NCI-H82 treated with DMSO at 0.1 percent for 48 hours (cell line): ENCODE measurements at regions not wholly inside any gene's neighbourhood (a gene's known extent, or its start where the extent isn't known, plus 50 kb on each side); places are given as distances from the start of the nearest gene placed in this dataset.

ENCODE experiments used
- DNase-seq: peaks from one replicate; lab custom pipeline; 2025; ENCODE audit not compliant: unreplicated experiment; lab: John Stamatoyannopoulos, UW

DNA sequence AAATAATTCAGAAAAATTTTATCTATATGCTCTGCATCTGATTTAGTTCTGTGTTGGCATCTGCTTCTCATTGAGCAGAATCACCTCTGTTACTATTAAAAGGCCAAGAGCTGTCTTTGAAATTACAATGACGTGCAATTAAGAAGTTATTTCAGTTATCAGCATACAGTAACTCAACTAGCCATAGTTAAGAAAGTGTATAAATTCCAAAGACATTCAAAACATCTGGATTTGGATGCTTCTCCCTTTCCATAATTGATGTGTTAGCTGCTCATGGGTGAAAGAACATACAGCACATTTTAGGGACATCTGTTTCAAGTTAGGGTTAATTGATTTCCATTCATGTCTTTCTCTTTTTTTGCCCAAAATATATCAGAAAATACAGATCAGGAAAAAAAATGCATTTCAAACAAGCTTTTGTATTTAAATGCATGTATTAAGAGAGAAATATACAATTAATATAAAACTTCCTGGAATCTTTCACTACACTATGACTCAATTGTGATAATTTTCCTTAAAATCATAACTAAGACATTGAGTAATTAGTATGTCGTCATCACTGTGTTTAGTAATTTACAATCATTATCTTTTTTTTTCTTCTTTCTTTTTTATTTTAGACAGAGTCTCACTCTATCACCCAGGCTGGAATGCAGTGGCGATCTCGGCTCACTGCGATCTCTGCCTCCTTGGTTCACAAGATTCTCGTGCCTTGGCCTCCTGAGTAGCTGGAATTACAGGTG lies 82.7 kb upstream of the MBNL1 start:
- DNase-seq = no peak

GRCh38 chr3:152190636-152191183 lies 78.0 kb upstream of the MBNL1 start:
- no peak for DNase-seq

DNA sequence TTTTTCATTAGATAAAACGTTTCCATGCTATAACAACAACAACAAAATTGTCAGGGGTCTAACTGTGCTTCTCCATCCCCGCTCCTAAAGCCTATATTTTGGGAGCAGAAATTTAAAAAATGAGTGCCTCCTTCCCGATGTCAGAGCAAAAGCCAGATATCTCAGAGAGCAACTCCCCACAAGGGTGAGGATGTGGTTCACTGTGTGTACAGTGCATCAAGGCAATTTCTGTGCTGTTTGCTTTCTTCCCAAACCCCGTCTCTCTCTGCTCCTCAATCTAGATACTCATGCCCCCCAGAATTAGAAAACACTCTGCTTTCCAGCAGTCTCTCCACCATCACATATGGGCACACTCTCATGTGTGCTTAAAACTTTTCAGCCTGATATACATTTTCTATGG lies 76.7 kb upstream of the MBNL1 start:
- no peak for DNase-seq

- no peak for DNase-seq
Measured at GRCh38 chr3:152192936-152193672, 75.6 kb upstream of the MBNL1 start.

GRCh38 chr3:152193673-152194267 lies 75.0 kb upstream of the MBNL1 start:
- DNase-seq = no peak

DNA sequence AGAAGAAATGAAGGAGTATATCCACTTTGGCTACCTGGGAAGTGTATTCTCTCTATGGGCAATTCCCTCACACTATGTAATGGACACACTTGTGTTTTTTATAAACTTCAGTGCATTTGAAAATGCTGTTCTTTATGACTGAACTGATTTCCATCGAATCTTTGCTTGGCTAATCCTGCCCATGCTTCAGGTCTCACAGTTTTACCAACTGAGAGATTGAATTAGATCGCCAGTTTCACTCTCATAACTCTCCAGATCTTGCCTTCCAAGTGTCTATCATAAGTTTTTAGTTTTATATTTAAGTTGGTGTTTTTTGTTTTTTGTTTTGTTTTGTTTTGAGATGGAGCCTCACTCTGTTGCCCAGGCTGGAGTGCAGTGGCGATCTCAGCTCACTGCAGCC lies 73.5 kb upstream of the MBNL1 start:
- no peak for DNase-seq

DNA sequence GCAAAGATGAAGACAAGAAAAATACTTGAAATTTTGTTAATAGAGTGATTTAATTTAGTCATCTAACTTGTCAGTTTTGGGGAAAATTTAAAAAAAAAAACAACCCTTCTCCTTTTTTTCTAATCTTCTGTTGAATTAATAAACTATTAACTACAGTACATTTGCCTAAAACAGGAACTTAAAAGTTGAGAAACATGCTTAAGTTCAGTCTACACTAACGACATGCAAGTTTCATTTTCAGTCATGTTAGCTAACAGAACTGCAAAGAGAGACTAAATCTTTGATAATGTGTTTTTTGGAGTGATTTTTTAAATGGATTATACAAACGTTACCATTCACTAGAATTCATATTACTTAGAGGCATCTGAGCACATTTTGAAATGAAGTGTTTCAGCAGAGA lies 71.9 kb upstream of the MBNL1 start:
- no peak for DNase-seq

- no peak for DNase-seq
Measured at GRCh38 chr3:152197451-152197850, 71.3 kb upstream of the MBNL1 start.

DNA sequence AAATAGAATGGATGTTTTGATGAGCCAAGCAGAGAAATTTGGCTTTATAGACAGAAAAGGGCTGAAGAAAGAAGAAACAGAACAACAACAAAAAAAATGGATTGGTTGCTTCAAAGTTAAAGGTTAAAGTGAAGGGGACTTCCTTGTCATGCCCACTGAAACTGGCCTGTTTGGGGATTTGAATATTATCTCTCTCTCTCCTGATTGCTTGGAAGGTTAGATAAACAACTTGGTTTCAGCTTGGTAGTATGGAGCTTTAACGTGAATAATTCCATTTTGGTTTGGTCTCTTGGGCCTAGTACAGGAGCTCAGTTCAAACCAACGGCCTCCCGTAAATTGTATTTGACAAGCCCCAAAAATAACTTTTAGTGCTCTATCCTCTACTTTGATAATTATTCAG lies 70.8 kb upstream of the MBNL1 start:
- DNase-seq = no peak

- no peak for DNase-seq
Measured at GRCh38 chr3:152198665-152199064, 70.1 kb upstream of the MBNL1 start.

DNA sequence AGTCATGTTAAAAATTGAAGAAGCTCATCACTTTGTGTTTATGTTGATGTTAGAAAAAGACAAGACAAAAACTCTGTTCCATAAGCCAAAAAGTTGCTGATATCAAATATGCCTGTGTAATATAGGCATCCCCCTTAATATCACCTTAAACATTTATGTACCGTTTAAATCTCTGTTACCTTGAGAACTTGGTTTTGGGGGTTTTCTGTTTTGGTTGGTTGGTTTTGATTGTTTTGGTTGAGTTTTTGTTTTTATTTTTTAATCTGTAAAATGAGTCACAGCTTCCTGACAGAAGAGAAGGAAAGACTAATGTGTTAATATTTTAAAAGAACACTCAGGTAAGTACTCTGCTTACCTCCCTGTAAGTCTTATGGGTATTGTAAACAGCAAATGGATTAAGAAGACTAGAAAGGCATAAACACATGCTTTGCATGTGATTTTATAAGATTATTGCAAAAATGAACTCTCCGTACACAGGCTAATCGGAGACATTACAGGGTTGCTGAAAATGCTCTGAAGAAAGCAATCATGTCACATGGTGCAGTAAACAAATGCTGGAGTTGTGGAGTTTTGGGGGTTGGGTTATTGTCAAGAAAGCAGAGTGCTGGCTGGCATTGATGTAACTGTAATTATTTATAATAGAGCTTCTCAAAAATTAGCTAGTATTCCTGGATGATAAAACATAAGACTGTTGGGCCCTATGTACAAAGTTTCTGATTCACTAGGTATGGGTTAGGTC lies 69.5 kb upstream of the MBNL1 start:
- no peak for DNase-seq

DNA sequence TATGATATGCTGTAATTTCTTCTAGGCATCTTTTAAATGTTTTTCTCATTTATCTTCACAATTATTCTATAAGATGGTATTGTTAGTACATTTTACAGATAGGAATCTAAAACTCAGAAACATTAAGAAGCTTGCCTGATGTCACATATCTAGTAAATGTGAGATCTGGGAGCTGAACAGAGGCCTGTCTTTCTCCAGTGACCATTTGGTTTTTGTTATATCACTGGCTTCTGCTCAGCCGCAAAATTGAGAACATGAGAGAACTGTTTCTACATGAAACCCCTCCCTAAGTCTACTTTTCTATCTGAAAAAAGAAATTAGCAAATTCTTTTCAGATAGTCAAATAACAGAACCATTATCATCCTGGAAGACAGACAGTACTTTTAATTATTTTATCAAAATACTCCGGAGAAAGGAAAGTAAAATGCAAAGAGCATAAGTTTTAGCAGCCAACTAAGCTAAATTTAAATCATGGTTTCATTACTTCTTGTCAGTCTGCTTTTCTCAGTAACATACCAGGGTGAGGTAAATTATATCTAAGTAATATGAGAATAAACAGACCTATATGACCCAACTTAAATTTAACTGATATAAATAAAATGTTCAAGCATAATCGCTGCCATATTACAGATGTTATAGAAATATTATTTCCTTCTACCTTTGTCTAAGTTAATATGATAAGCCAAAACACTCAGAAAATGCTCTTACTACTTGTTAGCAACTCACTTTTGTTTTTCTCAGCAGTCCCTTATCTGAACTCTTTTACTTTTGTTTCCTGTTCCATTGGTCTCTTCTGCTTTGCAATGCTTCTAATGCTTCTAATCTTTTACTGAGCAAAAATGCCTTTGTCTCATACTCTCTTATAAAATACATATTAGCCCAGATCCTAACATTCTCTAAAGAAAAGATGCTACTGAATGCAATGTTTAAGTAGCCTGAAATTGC lies 68.0 kb upstream of the MBNL1 start:
- no peak for DNase-seq

DNA sequence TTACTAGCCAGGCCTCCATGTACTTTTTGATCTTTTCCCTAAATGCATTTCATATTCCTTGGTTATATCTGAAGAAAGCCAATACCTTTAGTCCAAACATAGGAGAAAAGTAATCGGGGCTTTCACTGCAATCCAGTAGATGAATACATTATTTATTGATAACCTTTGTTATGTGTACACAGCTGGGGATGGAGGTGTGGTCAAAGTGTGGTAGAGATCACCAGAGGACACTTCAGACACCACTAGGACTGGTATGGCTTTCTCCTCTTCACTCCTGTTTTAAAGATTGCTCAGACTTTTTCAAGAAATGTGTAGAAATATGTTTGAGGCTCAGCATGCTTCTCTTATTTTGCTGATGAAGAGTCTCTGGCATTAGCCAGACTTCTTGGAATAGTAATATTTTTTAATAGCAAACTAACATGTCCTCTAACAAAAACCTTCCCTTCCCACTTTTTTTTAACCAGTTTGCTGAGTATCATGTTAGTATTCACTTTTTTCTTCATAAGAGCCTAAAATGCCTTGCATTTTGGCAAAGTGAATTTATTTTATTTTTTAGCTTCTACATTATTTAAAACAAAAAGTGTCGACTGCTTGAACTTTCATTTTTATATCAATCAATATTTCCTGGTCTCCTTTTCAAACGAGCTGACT lies 65.6 kb upstream of the MBNL1 start:
- DNase-seq = no peak

- no peak for DNase-seq
Measured at GRCh38 chr3:152203652-152204051, 65.1 kb upstream of the MBNL1 start.

GRCh38 chr3:152204218-152204617 lies 64.5 kb upstream of the MBNL1 start:
- DNase-seq = no peak

DNA sequence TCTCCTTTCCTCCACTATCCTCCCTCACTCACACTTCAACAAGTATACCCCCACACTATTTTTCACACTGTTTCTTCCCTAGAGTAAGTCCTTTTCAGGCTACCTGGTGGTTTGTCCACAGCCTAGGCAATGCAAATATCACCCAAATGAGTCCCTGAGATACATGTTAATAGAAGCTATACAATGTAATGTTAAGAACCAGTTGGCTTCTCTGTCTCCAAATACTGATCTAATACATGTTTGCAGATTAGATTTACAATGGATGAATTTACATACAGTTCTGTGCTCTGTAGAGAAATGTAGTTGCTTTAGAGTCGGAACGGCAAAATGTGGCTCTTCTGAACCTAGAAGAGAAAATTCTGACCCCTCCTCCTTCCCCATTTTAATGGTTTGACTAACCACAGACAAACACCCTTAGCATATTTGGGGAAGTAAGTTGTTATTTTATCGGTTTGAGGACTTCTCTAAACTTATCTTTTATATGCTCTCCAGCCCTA lies 63.6 kb upstream of the MBNL1 start:
- no peak for DNase-seq

DNA sequence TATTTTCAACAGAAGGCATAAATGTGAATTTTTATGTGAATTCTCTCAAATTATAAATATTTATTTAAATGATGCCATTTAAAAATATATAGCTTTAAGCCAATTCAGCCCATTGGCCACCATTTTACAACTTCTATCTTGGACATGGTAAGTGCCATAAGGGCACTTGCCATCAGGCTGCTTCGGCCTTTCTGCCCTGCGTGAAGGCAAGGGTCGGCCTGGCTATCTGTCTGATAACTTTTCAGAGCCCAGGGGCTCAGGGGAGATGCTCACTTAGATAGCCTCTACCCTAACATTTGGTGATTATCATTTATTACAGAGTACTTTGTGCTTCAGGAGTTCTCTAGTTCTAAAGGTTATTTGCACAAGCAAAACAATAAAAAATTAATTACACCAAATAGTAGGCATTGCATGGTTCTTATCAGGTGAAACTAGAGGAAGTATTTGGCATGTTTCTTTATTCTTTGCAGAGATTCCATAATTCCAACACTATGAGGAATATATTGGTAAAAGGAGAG lies 62.4 kb upstream of the MBNL1 start:
- no peak for DNase-seq

- DNase-seq = no peak
Measured at GRCh38 chr3:152208439-152208838, 60.3 kb upstream of the MBNL1 start.

DNA sequence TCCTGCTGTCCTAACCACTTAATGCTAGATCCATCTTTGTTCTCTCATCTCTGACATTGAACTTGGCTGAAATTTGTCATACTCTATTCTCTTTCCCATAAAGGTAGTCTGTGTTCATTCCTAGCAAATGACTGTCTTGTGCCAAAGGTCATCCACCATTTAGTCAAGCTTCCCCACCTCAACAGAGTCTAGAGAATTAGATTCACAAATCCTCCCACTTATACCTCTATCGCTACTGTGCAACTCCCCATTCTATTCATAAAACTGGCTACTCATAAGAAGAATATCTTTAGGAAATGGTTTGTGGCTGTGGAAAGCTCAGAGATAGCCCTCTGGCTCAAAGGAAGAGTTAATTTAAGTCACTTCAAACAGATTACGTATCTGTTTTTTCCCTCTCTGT lies 59.7 kb upstream of the MBNL1 start:
- no peak for DNase-seq
